A204.1 (cell line): ENCODE measurements at regions not wholly inside any gene's neighbourhood (a gene's known extent, or its start where the extent isn't known, plus 50 kb on each side); places are given as distances from the start of the nearest gene placed in this dataset.
"Not testable (repeated sequence)": the region's sequence is repeated elsewhere in the genome, so short reads cannot be mapped to it uniquely, and the experiment has no call there.

Source experiments
- FAIRE-seq: peaks from 2 replicates; lab custom pipeline; 2012; peaks lifted over from hg19 to GRCh38; lab: Jason Lieb, UNC

- no peak for FAIRE-seq
Observed at GRCh38 chr10:10755490-10755889, 262.2 kb upstream of the CELF2 start.

GRCh38 chr10:10758306-10758705 lies 259.4 kb upstream of the CELF2 start:
- no peak for FAIRE-seq

DNA sequence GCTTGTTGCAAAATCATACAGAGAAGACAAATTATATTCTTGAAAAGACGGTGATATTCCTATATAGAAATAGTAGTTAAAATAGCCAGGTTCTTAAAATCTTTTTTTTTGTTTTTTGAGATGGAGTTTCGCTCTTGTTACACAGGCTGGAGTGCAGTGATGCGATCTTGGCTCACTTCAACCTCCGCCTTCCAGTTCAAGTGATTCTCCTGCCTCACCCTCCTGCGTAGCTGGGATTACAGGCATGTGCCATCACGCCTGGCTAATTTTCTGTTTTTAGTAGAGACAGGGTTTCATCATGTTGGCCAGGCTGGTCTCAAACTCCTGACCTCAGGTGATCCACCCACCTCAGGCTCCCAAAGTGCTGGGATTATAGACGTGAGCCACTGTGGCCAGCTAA lies 257.9 kb upstream of the CELF2 start:
- FAIRE-seq = not testable (repeated sequence)

DNA sequence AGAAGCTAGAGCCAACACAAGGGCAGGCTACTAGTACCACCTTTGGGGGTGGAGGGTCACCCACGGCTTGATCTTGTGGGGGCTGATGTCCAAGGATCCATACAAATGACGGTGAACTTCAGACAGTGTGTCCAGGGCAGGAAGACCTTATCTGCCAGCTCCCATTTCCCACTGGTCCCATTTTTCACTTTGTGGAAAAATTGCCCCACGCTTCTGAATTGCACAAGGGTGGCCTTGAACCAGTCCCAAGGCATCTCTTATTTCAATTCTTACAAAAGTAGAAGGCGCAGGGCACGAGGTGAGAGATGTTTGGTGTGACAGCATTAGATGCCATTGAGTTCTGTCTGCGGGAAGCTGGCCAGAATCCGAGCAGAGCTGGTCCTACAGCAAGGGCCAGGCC lies 252.7 kb upstream of the CELF2 start:
- FAIRE-seq = no peak

DNA sequence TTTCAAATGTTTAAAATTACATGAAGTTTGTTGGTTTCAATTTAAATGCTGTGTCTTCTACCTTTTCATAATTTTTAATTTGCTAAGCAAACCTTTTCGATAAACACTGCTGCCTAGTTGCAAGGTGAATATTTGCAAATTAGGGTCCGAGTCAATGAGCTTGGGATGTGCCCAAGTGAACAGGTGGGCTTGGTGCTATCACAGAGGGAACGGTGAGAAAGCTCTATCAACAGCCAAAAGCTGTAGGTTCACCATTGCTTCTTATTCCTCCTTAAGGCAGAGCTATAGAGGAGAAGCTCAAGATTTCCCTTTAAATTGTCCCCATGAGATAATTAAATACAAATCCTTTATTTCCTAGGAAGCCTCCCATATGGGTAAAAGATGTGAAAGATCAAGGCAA lies 245.3 kb upstream of the CELF2 start:
- no peak for FAIRE-seq

GRCh38 chr10:10772874-10773508 lies 244.7 kb upstream of the CELF2 start:
- no peak for FAIRE-seq

DNA sequence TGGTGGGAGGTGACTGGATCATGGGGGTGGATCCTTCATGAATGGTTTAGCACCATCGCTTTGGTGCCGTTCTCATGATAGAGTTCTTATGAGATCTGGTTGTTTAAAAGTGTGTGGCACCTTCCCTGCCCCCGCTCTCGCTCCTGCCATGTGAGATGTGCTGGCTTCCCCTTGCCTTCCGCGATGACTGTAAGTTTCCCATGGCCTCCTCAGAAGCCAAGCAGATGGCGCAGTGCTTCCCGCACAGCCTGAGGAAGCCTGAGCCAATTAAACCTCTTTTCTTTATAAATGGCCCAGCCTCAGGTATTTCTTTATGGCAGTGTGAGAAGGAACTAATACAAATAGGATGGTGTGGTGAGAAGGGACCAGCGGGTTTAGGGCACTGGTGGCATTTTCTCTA lies 243.3 kb upstream of the CELF2 start:
- no peak for FAIRE-seq

DNA sequence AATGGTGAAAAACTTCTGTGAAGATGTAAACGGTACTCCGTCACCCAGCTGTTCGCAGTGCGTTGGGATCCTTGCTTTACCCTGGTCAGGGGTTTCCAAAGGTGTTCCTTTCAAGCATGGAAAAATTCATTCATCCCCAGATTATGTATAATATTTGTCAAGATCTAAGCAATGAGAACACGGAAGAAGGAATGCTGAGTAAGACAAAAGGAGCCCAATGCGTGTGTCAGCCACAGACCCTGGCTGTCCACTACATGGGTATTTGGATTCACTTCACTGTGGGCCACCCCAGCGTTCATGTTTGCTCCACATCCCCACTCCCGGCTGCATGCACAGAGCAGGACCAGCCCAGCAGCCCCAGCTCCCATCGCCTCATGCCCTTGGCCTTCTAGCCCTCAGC lies 241.3 kb upstream of the CELF2 start:
- no peak for FAIRE-seq

GRCh38 chr10:10777279-10777678 lies 240.4 kb upstream of the CELF2 start:
- FAIRE-seq = no peak

- FAIRE-seq = no peak
Observed at GRCh38 chr10:10777723-10778122, 239.9 kb upstream of the CELF2 start.

- no peak for FAIRE-seq
Observed at GRCh38 chr10:10778959-10779358, 238.7 kb upstream of the CELF2 start.

DNA sequence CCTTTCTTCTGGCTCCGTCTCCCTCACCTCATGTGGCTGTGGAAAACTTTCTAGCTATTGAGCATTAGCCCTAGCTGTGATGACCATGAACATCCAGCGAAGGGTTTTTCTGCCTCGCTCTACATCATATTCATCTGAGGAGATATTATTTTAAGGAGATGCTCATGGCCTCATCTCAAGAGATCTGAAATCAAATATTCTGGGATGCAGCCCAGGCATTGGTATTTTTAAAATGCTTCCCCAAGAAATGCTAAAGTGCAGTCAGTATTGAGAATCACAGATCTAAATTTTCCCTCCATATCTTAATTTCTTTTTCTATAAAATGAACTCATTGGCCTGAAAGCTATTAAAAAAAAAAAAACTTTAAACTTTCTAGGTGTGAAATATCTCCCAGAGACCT lies 238.2 kb upstream of the CELF2 start:
- no peak for FAIRE-seq

GRCh38 chr10:10780746-10781145 lies 236.9 kb upstream of the CELF2 start:
- FAIRE-seq = no peak

DNA sequence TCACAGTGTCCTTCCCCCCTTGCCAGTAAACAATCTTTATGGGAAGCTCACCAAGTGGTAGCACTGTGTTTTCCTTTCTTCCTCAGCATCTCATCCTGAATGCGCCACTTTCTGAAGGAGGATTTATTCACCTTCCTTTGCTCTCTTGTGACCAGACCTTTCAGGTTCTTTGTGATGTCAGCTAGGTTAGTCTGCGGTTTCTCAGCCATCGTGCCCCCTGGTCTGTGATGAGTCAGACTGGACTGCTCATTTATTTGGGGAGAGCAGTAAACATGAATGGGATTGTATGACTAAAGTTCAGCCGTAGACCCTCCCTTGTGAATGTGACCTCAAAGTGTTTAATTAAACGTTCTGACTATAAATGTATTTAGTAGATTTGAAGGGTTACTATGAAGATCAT lies 235.1 kb upstream of the CELF2 start:
- FAIRE-seq = no peak

- no peak for FAIRE-seq
Observed at GRCh38 chr10:10785627-10786026, 232.0 kb upstream of the CELF2 start.

GRCh38 chr10:10786109-10787090 lies 231.3 kb upstream of the CELF2 start:
- FAIRE-seq = no peak

DNA sequence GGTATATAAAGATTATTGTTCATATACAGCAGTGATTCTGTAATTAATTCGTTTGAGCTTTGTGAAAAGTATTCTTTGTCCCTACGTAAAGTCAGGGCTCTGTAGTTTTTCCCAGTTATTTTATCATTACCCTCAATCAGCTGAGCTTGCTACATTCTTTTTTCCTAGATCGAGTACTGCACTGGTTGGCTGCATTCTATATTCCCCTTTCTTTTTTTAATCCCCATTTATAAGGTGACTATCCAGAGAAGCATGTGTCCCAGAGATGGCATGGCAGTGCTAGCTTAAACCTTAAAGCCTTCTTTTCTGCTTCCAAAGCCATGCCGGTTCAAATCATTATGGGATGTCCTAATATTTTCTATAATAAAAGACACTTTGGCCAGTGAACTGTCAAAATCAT lies 230.1 kb upstream of the CELF2 start:
- FAIRE-seq = no peak

- no peak for FAIRE-seq
Observed at GRCh38 chr10:10788761-10789160, 228.9 kb upstream of the CELF2 start.

GRCh38 chr10:10791869-10792268 lies 225.8 kb upstream of the CELF2 start:
- FAIRE-seq = no peak

- FAIRE-seq = no peak
Observed at GRCh38 chr10:10792681-10793080, 225.0 kb upstream of the CELF2 start.

DNA sequence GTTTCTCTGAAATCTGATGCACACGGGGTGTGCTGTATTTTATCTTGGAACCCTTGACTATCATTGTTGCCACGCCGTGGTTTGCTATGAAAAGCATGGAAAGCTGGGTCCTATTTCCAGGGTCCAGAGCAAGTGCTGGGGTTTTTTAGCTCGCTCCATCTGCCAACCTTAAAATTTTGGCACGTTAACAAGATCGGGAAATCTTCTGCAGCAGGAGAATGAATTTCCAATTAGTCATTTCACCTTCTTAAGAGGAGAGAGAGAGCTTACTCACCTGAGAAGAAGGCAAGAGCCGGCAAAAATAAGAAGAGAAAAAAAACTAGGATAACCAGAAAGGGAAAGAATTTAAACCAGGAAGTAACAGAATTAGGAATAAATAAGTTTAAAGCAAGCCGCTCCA lies 223.6 kb upstream of the CELF2 start:
- no peak for FAIRE-seq

- no peak for FAIRE-seq
Observed at GRCh38 chr10:10794791-10795191, 222.9 kb upstream of the CELF2 start.

DNA sequence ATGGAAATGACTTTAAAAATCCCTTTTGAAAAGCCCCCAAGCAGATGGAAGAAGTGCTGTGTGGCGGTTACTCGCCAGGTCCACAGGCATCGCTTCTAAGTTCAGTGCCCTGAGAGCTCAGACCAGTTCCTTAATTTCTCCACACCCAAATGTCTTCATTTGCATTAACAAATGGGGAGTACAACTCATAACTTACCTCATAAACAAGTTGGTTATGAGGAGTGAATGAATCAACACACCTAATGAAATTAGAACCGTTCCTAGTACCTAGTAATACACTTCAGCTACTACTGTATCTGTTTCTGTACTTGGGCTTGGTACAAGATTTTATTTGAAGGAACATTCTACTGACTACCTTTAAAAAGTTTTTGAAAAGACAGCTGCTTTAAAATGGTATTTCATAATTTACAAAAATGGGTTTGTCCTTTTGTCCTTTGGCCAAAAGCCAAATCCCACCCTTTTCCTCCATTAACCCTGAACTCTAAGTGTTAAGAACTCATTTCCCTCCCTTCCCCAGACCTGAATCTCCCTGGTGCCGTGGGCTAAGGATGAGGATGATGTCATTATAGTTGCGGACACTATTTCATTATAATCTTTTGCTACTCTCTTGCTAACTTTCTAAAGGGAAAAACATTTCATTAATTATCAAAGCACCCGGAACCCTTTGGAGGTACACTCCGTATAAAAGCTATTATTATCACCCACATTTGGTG lies 221.5 kb upstream of the CELF2 start:
- FAIRE-seq = no peak
